Fibroblast of lung (primary cell): ENCODE measurements at regions not wholly inside any gene's neighbourhood (a gene's known extent, or its start where the extent isn't known, plus 50 kb on each side); places are given as distances from the start of the nearest gene placed in this dataset.

ENCODE experiments used
- DNase-seq, 2 donors: peaks; one replicate each; pipeline versions ENCODE4 v3.0.0 to v3.0.0-alpha.2; 2010; ENCODE audit warnings: low read depth in 2 of 2
- H2AFZ ChIP-seq: 2 replicates; pipeline ENCODE4 v1.5.1; 2012; ENCODE audit warnings: low read length, control low read depth, inconsistent platforms
- H3K27ac ChIP-seq: 2 replicates; pipeline ENCODE4 v1.5.1; 2011; ENCODE audit warnings: low read length, control low read depth; ENCODE audit not compliant: insufficient read depth
- H3K27me3 ChIP-seq: 2 replicates; pipeline ENCODE4 v1.5.1; 2011; ENCODE audit warnings: mild to moderate bottlenecking, low read length; ENCODE audit not compliant: control insufficient read depth, insufficient read depth
- H3K36me3 ChIP-seq: 2 replicates; pipeline ENCODE4 v1.5.1; 2011; ENCODE audit warnings: low read length; ENCODE audit not compliant: control insufficient read depth, insufficient read depth
- H3K4me1 ChIP-seq: 2 replicates; pipeline ENCODE4 v1.5.1; 2011; ENCODE audit warnings: low read length; ENCODE audit not compliant: control insufficient read depth, insufficient read depth; ENCODE audit errors: extremely low read depth
- H3K4me2 ChIP-seq: 2 replicates; pipeline ENCODE4 v1.5.1; 2011; ENCODE audit warnings: low read length, control low read depth; ENCODE audit not compliant: insufficient read depth; ENCODE audit errors: extremely low read depth
- H3K4me3 ChIP-seq, 4 experiments: fragments of 200-600 bp in 1 of 4; sonication (generic) in 1 of 4; replicated peaks in 1 of 4; 2 replicates each; pipeline ENCODE4 v1.5.1; 2011 to 2016; ENCODE audit warnings: low read length in 4 of 4, low read depth in 3 of 4, mild to moderate bottlenecking in 3 of 4, control low read depth in 2 of 4, inconsistent platforms in 1 of 4, mixed read lengths in 1 of 4; ENCODE audit not compliant: insufficient read depth in 1 of 4; ENCODE audit errors: control extremely low read depth in 1 of 4
- H3K79me2 ChIP-seq: 2 replicates; pipeline ENCODE4 v1.5.1; 2012; ENCODE audit warnings: mild to moderate bottlenecking, low read length, inconsistent platforms; ENCODE audit not compliant: control insufficient read depth, insufficient read depth
- H3K9ac ChIP-seq: 2 replicates; pipeline ENCODE4 v1.5.1; 2011; ENCODE audit warnings: mild to moderate bottlenecking, low read length, control low read depth; ENCODE audit not compliant: insufficient read depth
- H3K9me3 ChIP-seq: 2 replicates; pipeline ENCODE4 v1.5.1; 2012; ENCODE audit warnings: low read depth, low read length; ENCODE audit not compliant: control insufficient read depth, insufficient read depth
- H4K20me1 ChIP-seq: 2 replicates; pipeline ENCODE4 v1.5.1; 2011; ENCODE audit warnings: low read length; ENCODE audit not compliant: control insufficient read depth, insufficient read depth; ENCODE audit errors: extremely low read depth
- CTCF ChIP-seq, 2 donors: IDR thresholded peaks in 1 of 2; conservative IDR thresholded peaks in 1 of 2; 1 replicate in 1 of 2; 2 replicates in 1 of 2; pipeline ENCODE4 v1.5.1; 2011 to 2012; ENCODE audit warnings: low read length in 2 of 2, control low read depth in 1 of 2, inconsistent platforms in 1 of 2, low read depth in 1 of 2, mild to moderate bottlenecking in 1 of 2
- EZH2 ChIP-seq: IDR thresholded peaks from 2 replicates; pipeline ENCODE4 v1.5.1; 2012; ENCODE audit warnings: low read length, control low read depth, mild to moderate bottlenecking; ENCODE audit errors: missing control alignments

GRCh38 chr4:11730545-11730944 is 301.9 kb upstream of the HS3ST1 start:
- no peak for DNase-seq
- no peaks in the 10 kb centered on the region for H3K79me2 ChIP-seq
- no peak overlapping the region for H3K4me3 ChIP-seq
- H2AFZ ChIP-seq = no peak overlapping the region
- no peak for TF ChIP-seq CTCF (conservative IDR thresholded peaks at IDR 0.05 in 1 of 2, IDR thresholded peaks at IDR 0.05 in 1 of 2; ENCODE audit: low read depth in 1 of 2, low read length in 2 of 2)
- no peak for TF ChIP-seq EZH2
- H3K9me3 ChIP-seq = no peaks in the 10 kb centered on the region
- no peak overlapping the region for H3K27ac ChIP-seq
- H3K4me1 ChIP-seq = no peaks in the 10 kb centered on the region
- H3K27me3 ChIP-seq = no peaks in the 10 kb centered on the region
- H4K20me1 ChIP-seq = no peaks in the 10 kb centered on the region
- H3K36me3 ChIP-seq = no peaks in the 10 kb centered on the region
- no peak overlapping the region for H3K4me2 ChIP-seq
- H3K9ac ChIP-seq = no peak overlapping the region

DNA sequence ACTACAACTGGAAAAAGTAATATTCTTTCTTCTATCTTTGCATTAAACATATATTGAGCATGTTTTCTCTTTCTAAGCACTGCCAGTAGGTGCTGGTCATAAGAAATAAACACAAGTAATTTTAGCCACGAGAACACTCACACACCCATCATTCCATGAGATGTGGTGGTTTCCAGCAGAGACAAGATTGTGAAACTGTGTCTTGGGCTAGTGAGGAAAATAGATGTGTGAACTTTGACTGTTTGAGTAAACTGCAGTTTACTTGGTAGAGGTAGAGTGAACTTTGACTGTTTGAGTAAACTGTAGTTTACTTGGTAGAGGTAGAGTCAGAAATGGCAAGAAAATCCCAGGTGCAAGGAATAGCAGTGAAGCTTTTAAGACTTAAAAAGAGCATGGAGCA is 300.9 kb upstream of the HS3ST1 start:
- no peaks in the 10 kb centered on the region for H3K79me2 ChIP-seq
- no peaks in the 10 kb centered on the region for H3K27me3 ChIP-seq
- no peak for TF ChIP-seq CTCF (conservative IDR thresholded peaks at IDR 0.05 in 1 of 2, IDR thresholded peaks at IDR 0.05 in 1 of 2; ENCODE audit: low read depth in 1 of 2, low read length in 2 of 2)
- no peak for TF ChIP-seq EZH2
- H3K27ac ChIP-seq = no peak overlapping the region
- H3K9me3 ChIP-seq = no peaks in the 10 kb centered on the region
- no peaks in the 10 kb centered on the region for H3K36me3 ChIP-seq
- H3K9ac ChIP-seq = no peak overlapping the region
- DNase-seq = peak; percentile 10 to 70
- H3K4me1 ChIP-seq = no peaks in the 10 kb centered on the region
- no peak overlapping the region for H3K4me2 ChIP-seq
- H2AFZ ChIP-seq = no peak overlapping the region
- no peak overlapping the region for H3K4me3 ChIP-seq
- no peaks in the 10 kb centered on the region for H4K20me1 ChIP-seq

DNA sequence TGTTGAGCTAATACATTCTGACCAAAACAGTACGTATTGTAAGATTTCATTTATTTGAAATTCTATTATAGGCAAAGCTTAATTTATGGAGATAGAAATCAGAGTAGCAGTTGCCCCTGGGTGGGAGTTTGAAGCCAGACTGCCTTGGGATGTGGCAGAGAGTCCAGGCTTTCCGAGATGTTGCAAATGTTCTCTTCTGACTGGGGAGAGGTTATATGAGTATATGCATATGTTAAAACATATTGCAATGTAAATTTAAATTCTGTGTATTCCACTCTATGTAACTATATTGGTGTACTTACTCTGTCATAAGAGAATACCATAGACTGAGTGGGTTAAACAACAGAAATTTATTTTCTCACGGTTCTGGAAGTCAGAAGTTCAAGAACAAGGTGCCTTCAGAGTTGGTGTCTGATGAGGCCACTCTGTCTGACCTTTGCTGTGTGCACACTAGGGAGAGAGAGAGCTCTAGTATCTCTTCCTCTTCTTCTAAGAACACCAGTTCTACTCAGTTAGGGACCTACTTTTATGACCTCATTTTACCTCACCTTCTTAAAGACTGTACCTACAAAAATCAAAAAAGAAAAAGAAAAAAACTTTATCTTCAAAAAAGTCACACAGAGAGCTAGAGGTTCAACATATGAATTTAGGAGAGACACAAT is 299.3 kb upstream of the HS3ST1 start:
- Histone ChIP-seq H3K36me3 (no peaks in the 10 kb centered on the region), H4K20me1 (no peaks in the 10 kb centered on the region), H3K9me3 (no peaks in the 10 kb centered on the region), H3K4me1 (no peaks in the 10 kb centered on the region), H3K4me3 (no peak overlapping the region), H3K9ac (no peak overlapping the region), H2AFZ (no peak overlapping the region), H3K27me3 (no peaks in the 10 kb centered on the region), H3K27ac (no peak overlapping the region), H3K4me2 (no peak overlapping the region), H3K79me2 (no peaks in the 10 kb centered on the region)
- DNase-seq = no peak
- TF ChIP-seq EZH2 (no peak), CTCF (conservative IDR thresholded peaks at IDR 0.05 in 1 of 2, IDR thresholded peaks at IDR 0.05 in 1 of 2; ENCODE audit: low read depth in 1 of 2, low read length in 2 of 2) (no peak)
